Lower lobe of right lung (tissue), 2 donors: ENCODE measurements at regions not wholly inside any gene's neighbourhood (a gene's known extent, or its start where the extent isn't known, plus 50 kb on each side); places are given as distances from the start of the nearest gene placed in this dataset.
A peak's percentile ranks its signal among the peaks of the same experiment; 100 is the strongest.

Experiments
- ATAC-seq, 2 donors: fragments of 200-7000 bp; cut with Tn5 transposase; one replicate each; pipeline ENCODE4 v1.9.1; 2020 to 2022; ENCODE audit warnings: mild to moderate bottlenecking in 2 of 2, moderate library complexity in 2 of 2
- DNase-seq: peaks from one replicate; pipeline ENCODE4 v3.0.0-alpha.2; 2020
- H3K27ac ChIP-seq: fragments of 200-600 bp; one replicate; pipeline ENCODE4 v1.8.0; 2022
- H3K27me3 ChIP-seq: fragments of 200-600 bp; one replicate; pipeline ENCODE4 v1.8.0; 2022; ENCODE audit warnings: low read depth
- H3K36me3 ChIP-seq: fragments of 200-600 bp; one replicate; pipeline ENCODE4 v1.8.0; 2022; ENCODE audit warnings: mild to moderate bottlenecking
- H3K4me1 ChIP-seq: fragments of 200-600 bp; one replicate; pipeline ENCODE4 v1.8.0; 2022
- H3K4me3 ChIP-seq: fragments of 200-600 bp; one replicate; pipeline ENCODE4 v1.8.0; 2022; ENCODE audit warnings: mild to moderate bottlenecking
- H3K9me3 ChIP-seq: fragments of 200-600 bp; one replicate; pipeline ENCODE4 v1.8.0; 2022
- CTCF ChIP-seq: fragments of 200-600 bp; IDR thresholded peaks from one replicate; pipeline ENCODE4 v1.8.0; 2022; ENCODE audit warnings: antibody characterized with exemption, mild to moderate bottlenecking
- intact Hi-C: fragments of 100-400 bp; cut with DNase I; formaldehyde crosslinking; loops from one replicate; pipeline ENCODE4 v1.11.0; 2022
- donor health status: DM: no; HTN: yes; CAD: no; lungs with severe emphysema.

GRCh38 chr15:87758794-87759418, 497.6 kb downstream of the NTRK3 start:
- no peak overlapping the region for H3K27ac ChIP-seq
- no peaks in the 10 kb centered on the region for H3K9me3 ChIP-seq
- peaks cover 19% of the 10 kb centered on the region for H3K4me1 ChIP-seq
- intact Hi-C loops: no loop called here
- ATAC-seq (peak; percentile 21 to 35), DNase-seq (no peak)
- no peak for TF ChIP-seq CTCF
- no peak overlapping the region for H3K4me3 ChIP-seq
- no peaks in the 10 kb centered on the region for H3K27me3 ChIP-seq
- no peaks in the 10 kb centered on the region for H3K36me3 ChIP-seq

GRCh38 chr15:87757084-87757483, 499.5 kb downstream of the NTRK3 start:
- DNase-seq (no peak), ATAC-seq (no peak)
- intact Hi-C loops: no loop called here
- H3K4me1 ChIP-seq: peaks cover 25% of the 10 kb centered on the region
- no peaks in the 10 kb centered on the region for H3K9me3 ChIP-seq
- TF ChIP-seq CTCF: no peak
- H3K4me3 ChIP-seq: no peak overlapping the region
- H3K27ac ChIP-seq: no peak overlapping the region
- H3K27me3 ChIP-seq: no peaks in the 10 kb centered on the region
- H3K36me3 ChIP-seq: no peaks in the 10 kb centered on the region

- H3K27ac ChIP-seq: no peak overlapping the region
- H3K9me3 ChIP-seq: no peaks in the 10 kb centered on the region
- intact Hi-C loops: no loop called here
- no peak for TF ChIP-seq CTCF
- ATAC-seq (no peak), DNase-seq (no peak)
- peaks cover 15% of the 10 kb centered on the region for H3K4me1 ChIP-seq
- no peaks in the 10 kb centered on the region for H3K36me3 ChIP-seq
- no peak overlapping the region for H3K4me3 ChIP-seq
- no peaks in the 10 kb centered on the region for H3K27me3 ChIP-seq
Measured at GRCh38 chr15:87756072-87756471, 500.5 kb downstream of the NTRK3 start.

- H3K27ac ChIP-seq: no peak overlapping the region
- peaks cover 15% of the 10 kb centered on the region for H3K4me1 ChIP-seq
- H3K27me3 ChIP-seq: no peaks in the 10 kb centered on the region
- no peak for ATAC-seq
- intact Hi-C loops: no loop called here
- no peak overlapping the region for H3K4me3 ChIP-seq
- no peaks in the 10 kb centered on the region for H3K9me3 ChIP-seq
- no peak for DNase-seq
- H3K36me3 ChIP-seq: no peaks in the 10 kb centered on the region
- no peak for TF ChIP-seq CTCF
Measured at GRCh38 chr15:87755226-87755625, 501.3 kb downstream of the NTRK3 start.

- no peak for TF ChIP-seq CTCF
- no peaks in the 10 kb centered on the region for H3K36me3 ChIP-seq
- no peak overlapping the region for H3K27ac ChIP-seq
- peaks cover 11% of the 10 kb centered on the region for H3K4me1 ChIP-seq
- intact Hi-C loops: no loop called here
- DNase-seq (no peak), ATAC-seq (no peak)
- H3K4me3 ChIP-seq: no peak overlapping the region
- H3K27me3 ChIP-seq: no peaks in the 10 kb centered on the region
- no peaks in the 10 kb centered on the region for H3K9me3 ChIP-seq
Measured at GRCh38 chr15:87753539-87753938, 503.0 kb downstream of the NTRK3 start.
